SK-N-SH (cell line): ENCODE measurements at regions not wholly inside any gene's neighbourhood (a gene's known extent, or its start where the extent isn't known, plus 50 kb on each side); places are given as distances from the start of the nearest gene placed in this dataset.

Experiments
- CTCF ChIP-seq: fragments of 200-600 bp; sonication (generic); IDR thresholded peaks from 2 replicates; pipeline ENCODE4 v1.6.1; 2017; ENCODE audit warnings: antibody characterized with exemption, mild to moderate bottlenecking, moderate library complexity
- EZH2phosphoT487 ChIP-seq: fragments of 200-600 bp; sonication (generic); IDR thresholded peaks from 2 replicates; pipeline ENCODE4 v1.6.1; 2017; ENCODE audit warnings: low read depth, mixed run types, mild to moderate bottlenecking, antibody characterized with exemption, moderate library complexity, borderline replicate concordance
- PBX3 ChIP-seq: IDR thresholded peaks from 2 replicates; pipeline ENCODE4; 2012
- POLR2AphosphoS5 ChIP-seq: IDR thresholded peaks from 2 replicates; pipeline ENCODE4 v1.6.1; 2012; ENCODE audit warnings: low read depth, low read length

- TF ChIP-seq POLR2AphosphoS5 (0 out of 2 replicates have a peak, but pooled peaks have one; percentile 14), EZH2phosphoT487 (no peak), PBX3 (peak; percentile 26; the same call in 1 of the 2 replicates), CTCF (no peak)
These were observed 641.7 kb downstream of the CBLN2 start for GRCh38 chr18:71902482-71902881.
